IMR-90 (cell line): ENCODE measurements at regions not wholly inside any gene's neighbourhood (a gene's known extent, or its start where the extent isn't known, plus 50 kb on each side); places are given as distances from the start of the nearest gene placed in this dataset.

ENCODE experiments used
- ATAC-seq: fragments of 200-7000 bp; cut with Tn5 transposase; 2 replicates; pipeline ENCODE4 v1.9.1; 2020; ENCODE audit warnings: low read depth, mild to moderate bottlenecking, moderate library complexity
- BruUV-seq: library from RNA; stranded (reverse); fragments of 400-500 nt; replicated peaks from 2 replicates; lab custom pipeline; 2021; lab: Mats Ljungman, UMichigan
- CTCF ChIA-PET: fragments of 300-600 bp; formaldehyde crosslinking; extraction: SDS; loops from one replicate; lab custom pipeline; 2021; ENCODE audit warnings: antibody characterized with exemption; lab: Yijun Ruan, JAX
- POLR2A ChIA-PET: fragments of 300-600 bp; sonication (Branson Sonifier 250); formaldehyde crosslinking; loops from one replicate; lab custom pipeline; 2022; ENCODE audit warnings: antibody characterized with exemption; ENCODE audit not compliant: unreplicated experiment; lab: Charles Lee
- DNase-seq: peaks from one replicate; pipeline ENCODE4 v3.0.0; 2013
- H2AFZ ChIP-seq: replicated peaks from 2 replicates; pipeline ENCODE3; 2013; ENCODE audit warnings: low read length, mild to moderate bottlenecking; ENCODE audit not compliant: poor library complexity
- H2AK5ac ChIP-seq: 2 replicates; pipeline ENCODE4 v1.6.1; 2013; ENCODE audit warnings: low read depth, low read length, inconsistent platforms
- H2AK9ac ChIP-seq: replicated peaks from 2 replicates; pipeline ENCODE3; 2013; ENCODE audit warnings: mild to moderate bottlenecking, low read depth, low read length, moderate library complexity; ENCODE audit not compliant: poor library complexity
- H2BK120ac ChIP-seq: 2 replicates; pipeline ENCODE4 v1.6.1; 2013; ENCODE audit warnings: low read depth, low read length, inconsistent platforms
- H2BK15ac ChIP-seq: 3 replicates; pipeline ENCODE4 v1.6.1; 2013; ENCODE audit warnings: low read depth, low read length, inconsistent platforms
- H2BK20ac ChIP-seq: 2 replicates; pipeline ENCODE4 v1.6.1; 2013; ENCODE audit warnings: low read depth, mild to moderate bottlenecking, inconsistent platforms, low read length, moderate library complexity
- H2BK5ac ChIP-seq: 2 replicates; pipeline ENCODE4 v1.6.1; 2013; ENCODE audit warnings: mild to moderate bottlenecking, low read depth, low read length, inconsistent platforms; ENCODE audit not compliant: poor library complexity, severe bottlenecking
- H3K14ac ChIP-seq: replicated peaks from 2 replicates; pipeline ENCODE4 v1.6.1; 2013; ENCODE audit warnings: low read depth, low read length, inconsistent platforms
- H3K18ac ChIP-seq: 2 replicates; pipeline ENCODE4 v1.6.1; 2013; ENCODE audit warnings: low read depth, low read length, control low read depth
- H3K23ac ChIP-seq: 2 replicates; pipeline ENCODE4 v1.6.1; 2013; ENCODE audit warnings: low read depth, low read length, inconsistent platforms
- H3K27ac ChIP-seq: 2 replicates; pipeline ENCODE4 v1.5.1; 2013; ENCODE audit warnings: mild to moderate bottlenecking, control low read depth, low read length; ENCODE audit not compliant: insufficient read depth
- H3K27me3 ChIP-seq: 2 replicates; pipeline ENCODE4 v1.6.1; 2013; ENCODE audit warnings: low read length; ENCODE audit not compliant: control insufficient read depth, insufficient read depth
- H3K36me3 ChIP-seq: 2 replicates; pipeline ENCODE4 v1.6.1; 2013; ENCODE audit warnings: low read length, mixed read lengths; ENCODE audit not compliant: control insufficient read depth, insufficient read depth
- H3K4ac ChIP-seq: 2 replicates; pipeline ENCODE4 v1.6.1; 2013; ENCODE audit warnings: low read depth, low read length, inconsistent platforms
- H3K4me1 ChIP-seq: 2 replicates; pipeline ENCODE4 v1.6.1; 2013; ENCODE audit warnings: low read length, mixed read lengths; ENCODE audit not compliant: control insufficient read depth, insufficient read depth
- H3K4me2 ChIP-seq: 2 replicates; pipeline ENCODE4 v1.6.1; 2013; ENCODE audit warnings: low read depth, mild to moderate bottlenecking, control low read depth, low read length, moderate library complexity
- H3K4me3 ChIP-seq: 2 replicates; pipeline ENCODE4 v1.5.1; 2013; ENCODE audit warnings: low read depth, mild to moderate bottlenecking, control low read depth, low read length, moderate library complexity; ENCODE audit not compliant: insufficient read depth
- H3K56ac ChIP-seq: 2 replicates; pipeline ENCODE4 v1.6.1; 2013; ENCODE audit warnings: low read length, inconsistent platforms; ENCODE audit not compliant: insufficient read depth; ENCODE audit errors: extremely low read depth
- H3K79me1 ChIP-seq, 2 experiments: 2 replicates each; pipeline ENCODE4 v1.6.1; 2013; ENCODE audit warnings: low read length in 2 of 2, inconsistent platforms in 1 of 2, low read depth in 1 of 2
- H3K9ac ChIP-seq: 2 replicates; pipeline ENCODE4 v1.6.1; 2013; ENCODE audit warnings: low read depth, low read length, control low read depth
- H3K9me1 ChIP-seq: 2 replicates; pipeline ENCODE4 v1.6.1; 2013; ENCODE audit warnings: low read length, inconsistent platforms; ENCODE audit not compliant: insufficient read depth
- H3K9me3 ChIP-seq: 2 replicates; pipeline ENCODE4 v1.6.1; 2013; ENCODE audit warnings: low read length; ENCODE audit not compliant: control insufficient read depth, insufficient read depth
- H4K20me1 ChIP-seq: 2 replicates; pipeline ENCODE4 v1.6.1; 2013; ENCODE audit warnings: low read length, inconsistent platforms; ENCODE audit not compliant: insufficient read depth
- H4K5ac ChIP-seq: 2 replicates; pipeline ENCODE4 v1.6.1; 2013; ENCODE audit warnings: mild to moderate bottlenecking, low read depth, low read length, control low read depth
- H4K8ac ChIP-seq, 2 experiments: 2 replicates each; pipeline ENCODE4 v1.6.1; 2013; ENCODE audit warnings: low read depth in 2 of 2, low read length in 2 of 2, control low read depth in 1 of 2, inconsistent platforms in 1 of 2
- H4K91ac ChIP-seq: 2 replicates; pipeline ENCODE4 v1.6.1; 2013; ENCODE audit warnings: low read depth, low read length, inconsistent platforms; ENCODE audit not compliant: insufficient read depth
- BHLHE40 ChIP-seq: fragments of 150-350 bp; IDR thresholded peaks from 2 replicates; pipeline ENCODE4 v1.6.1; 2016; ENCODE audit warnings: mild to moderate bottlenecking, low read depth, low read length
- CEBPB ChIP-seq: IDR thresholded peaks from 2 replicates; pipeline ENCODE4 v1.6.1; 2012; ENCODE audit warnings: low read depth, low read length, improper control_type of control experiment
- CHD1 ChIP-seq: IDR thresholded peaks from 2 replicates; pipeline ENCODE4 v1.6.1; 2012; ENCODE audit warnings: low read depth, low read length, improper control_type of control experiment
- FOS ChIP-seq: fragments of 150-350 bp; IDR thresholded peaks from 2 replicates; pipeline ENCODE4 v1.6.1; 2016; ENCODE audit warnings: low read depth, low read length
- MAFK ChIP-seq: IDR thresholded peaks from 2 replicates; pipeline ENCODE4 v1.6.1; 2012; ENCODE audit warnings: low read depth, low read length, improper control_type of control experiment
- MAZ ChIP-seq: IDR thresholded peaks from 2 replicates; pipeline ENCODE4 v1.6.1; 2012; ENCODE audit warnings: low read depth, mild to moderate bottlenecking, low read length, improper control_type of control experiment, moderate library complexity, borderline replicate concordance
- MXI1 ChIP-seq: IDR thresholded peaks from 2 replicates; pipeline ENCODE4 v1.6.1; 2012; ENCODE audit warnings: low read depth, mild to moderate bottlenecking, low read length, moderate library complexity, borderline replicate concordance
- NFE2L2 ChIP-seq: fragments of 150-350 bp; IDR thresholded peaks from 2 replicates; pipeline ENCODE4 v1.6.1; 2016; ENCODE audit warnings: low read depth, mild to moderate bottlenecking, low read length
- POLR2A ChIP-seq: IDR thresholded peaks from 2 replicates; pipeline ENCODE4 v1.6.1; 2012; ENCODE audit warnings: mild to moderate bottlenecking, low read depth, low read length
- RAD21 ChIP-seq: IDR thresholded peaks from 2 replicates; pipeline ENCODE4 v1.6.1; 2012; ENCODE audit warnings: low read length, improper control_type of control experiment
- RCOR1 ChIP-seq: IDR thresholded peaks from 2 replicates; pipeline ENCODE4 v1.6.1; 2012; ENCODE audit warnings: mild to moderate bottlenecking, low read length, improper control_type of control experiment; ENCODE audit not compliant: insufficient replicate concordance
- RFX5 ChIP-seq: IDR thresholded peaks from 2 replicates; pipeline ENCODE4 v1.8.0; 2012; ENCODE audit warnings: low read depth, mild to moderate bottlenecking, low read length, moderate library complexity
- WGBS, 2 experiments: methylation state at CpG; one replicate each; pipeline versions ENCODE4 v1.1.5 to v1.1.7; 2013; ENCODE audit warnings: missing lambda C conversion rate in 2 of 2; ENCODE audit not compliant: insufficient read length in 1 of 2; ENCODE audit errors: extremely low coverage in 2 of 2; 5-methylcytosine and 5-hydroxymethylcytosine counted together
- dilution Hi-C: fragments of 300-500 bp; cut with HindIII; formaldehyde crosslinking; loops from one replicate; pipeline ENCODE4 v1.14.3; 2018; ENCODE audit warnings: low sequenced_read_pairs; ENCODE audit not compliant: unreplicated experiment
- in situ Hi-C: fragments of 300-500 bp; cut with MboI; formaldehyde crosslinking; loops from 3 replicates; pipeline ENCODE4 v1.14.3; 2019; ENCODE audit warnings: low sequenced_read_pairs, inconsistent platforms, mixed read lengths
- intact Hi-C: fragments of 100-400 bp; cut with micrococcal nuclease; formaldehyde crosslinking; loops from 2 replicates; pipeline ENCODE4 v1.10.0; 2022
- TF ChIP-seq, protein P1 (sequence below): fragments of 150-350 bp; IDR thresholded peaks from 2 replicates; pipeline ENCODE4 v1.6.1; 2017; ENCODE audit warnings: mild to moderate bottlenecking, antibody characterized with exemption, low read length, low read depth
- TF ChIP-seq, protein P2 (sequence below): fragments of 150-350 bp; IDR thresholded peaks from 2 replicates; pipeline ENCODE4 v1.6.1; 2016; ENCODE audit warnings: low read depth, mild to moderate bottlenecking, low read length, moderate library complexity, borderline replicate concordance
- TF ChIP-seq, protein P3 (sequence below): conservative IDR thresholded peaks from 2 replicates; pipeline ENCODE4 v1.5.1; 2012; ENCODE audit warnings: mild to moderate bottlenecking, low read depth, low read length, improper control_type of control experiment

DNA sequence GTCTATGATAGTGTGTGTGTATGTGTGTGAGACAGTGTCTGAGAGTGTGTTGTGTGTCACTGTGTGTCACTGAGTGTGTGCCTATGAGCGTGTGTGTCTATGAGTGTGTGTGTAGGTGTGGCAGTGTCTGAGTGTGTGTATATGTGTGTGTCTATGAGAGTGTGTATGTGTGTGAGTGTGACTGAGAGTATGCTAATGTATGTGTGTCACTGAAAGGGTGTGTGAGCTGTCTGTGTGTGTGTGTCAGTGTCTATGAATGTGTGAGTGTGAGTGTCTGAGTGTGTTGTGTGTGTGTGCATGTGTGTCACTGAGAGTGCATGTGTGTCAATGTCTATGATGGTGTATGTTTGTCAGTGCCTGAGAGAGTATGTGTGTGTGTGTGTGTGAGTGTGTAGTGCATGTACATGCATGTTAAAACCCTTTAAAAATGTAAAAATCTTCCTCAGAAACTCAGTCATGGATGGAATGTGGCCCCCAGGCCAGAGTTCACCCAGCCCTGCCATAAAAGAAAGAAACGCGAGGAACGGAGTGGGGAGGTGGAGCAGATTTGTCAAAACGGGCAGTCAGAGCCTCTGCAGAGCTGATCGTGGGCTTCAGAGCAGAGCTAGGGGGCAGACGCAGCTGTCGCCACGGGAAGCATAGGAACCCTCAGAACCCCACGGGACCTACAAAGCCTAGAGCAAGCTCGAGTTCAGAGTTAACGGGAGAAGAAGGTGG, 218.8 kb downstream of the CTTN start:
- Histone ChIP-seq H3K27ac (no peak overlapping the region), H3K23ac (no peak overlapping the region), H2AK5ac (no peak overlapping the region), H3K14ac (no peak overlapping the region), H2BK120ac (no peak overlapping the region), H3K9me1 (no peaks in the 10 kb centered on the region; the same call in 1 of the 2 replicates), H2BK5ac (no peak overlapping the region), H2AK9ac (peak overlapping the region; percentile 50), H4K20me1 (no peaks in the 10 kb centered on the region; the same call in 1 of the 2 replicates), H4K91ac (no peak overlapping the region), H3K9ac (no peak overlapping the region), H2BK20ac (no peak overlapping the region), H3K4ac (no peak overlapping the region), H2AFZ (peak overlapping the region; percentile 41), H2BK15ac (no peak overlapping the region), H3K4me2 (no peak overlapping the region), H3K18ac (no peak overlapping the region), H3K27me3 (no peaks in the 10 kb centered on the region), H3K79me1 (no peaks in the 10 kb centered on the region), H3K4me1 (no peaks in the 10 kb centered on the region), H4K5ac (no peak overlapping the region), H3K4me3 (no peak overlapping the region), H3K36me3 (no peaks in the 10 kb centered on the region), H3K9me3 (peaks cover 18% of the 10 kb centered on the region), H4K8ac (no peak overlapping the region), H3K56ac (no peak overlapping the region)
- BruUV-seq, result no TSS peak
- intact Hi-C loops (no loop called here), dilution Hi-C loops (no loop called here), in situ Hi-C loops (no loop called here)
- DNase-seq (no peak), ATAC-seq (peak; percentile 35; the same call in 1 of the 2 replicates)
- ChIA-PET POLR2A (no interaction called here), CTCF (no interaction called here)
- WGBS, 2 experiments, result 19% methylated on average over 7 of the region's 12 CpGs; no CpG with 5 or more reads in 1 of the 2 experiments
- no peak for TF ChIP-seq MXI1
- TF ChIP-seq, protein P1, sequence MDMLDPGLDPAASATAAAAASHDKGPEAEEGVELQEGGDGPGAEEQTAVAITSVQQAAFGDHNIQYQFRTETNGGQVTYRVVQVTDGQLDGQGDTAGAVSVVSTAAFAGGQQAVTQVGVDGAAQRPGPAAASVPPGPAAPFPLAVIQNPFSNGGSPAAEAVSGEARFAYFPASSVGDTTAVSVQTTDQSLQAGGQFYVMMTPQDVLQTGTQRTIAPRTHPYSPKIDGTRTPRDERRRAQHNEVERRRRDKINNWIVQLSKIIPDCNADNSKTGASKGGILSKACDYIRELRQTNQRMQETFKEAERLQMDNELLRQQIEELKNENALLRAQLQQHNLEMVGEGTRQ, result no peak
- TF ChIP-seq MAFK, result no peak
- TF ChIP-seq POLR2A, result no peak
- TF ChIP-seq RFX5, result no peak
- TF ChIP-seq, protein P2, sequence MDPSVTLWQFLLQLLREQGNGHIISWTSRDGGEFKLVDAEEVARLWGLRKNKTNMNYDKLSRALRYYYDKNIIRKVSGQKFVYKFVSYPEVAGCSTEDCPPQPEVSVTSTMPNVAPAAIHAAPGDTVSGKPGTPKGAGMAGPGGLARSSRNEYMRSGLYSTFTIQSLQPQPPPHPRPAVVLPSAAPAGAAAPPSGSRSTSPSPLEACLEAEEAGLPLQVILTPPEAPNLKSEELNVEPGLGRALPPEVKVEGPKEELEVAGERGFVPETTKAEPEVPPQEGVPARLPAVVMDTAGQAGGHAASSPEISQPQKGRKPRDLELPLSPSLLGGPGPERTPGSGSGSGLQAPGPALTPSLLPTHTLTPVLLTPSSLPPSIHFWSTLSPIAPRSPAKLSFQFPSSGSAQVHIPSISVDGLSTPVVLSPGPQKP, result no peak
- TF ChIP-seq RAD21, result no peak
- TF ChIP-seq NFE2L2, result no peak
- TF ChIP-seq MAZ, result no peak
- TF ChIP-seq FOS, result no peak
- TF ChIP-seq, protein P3, sequence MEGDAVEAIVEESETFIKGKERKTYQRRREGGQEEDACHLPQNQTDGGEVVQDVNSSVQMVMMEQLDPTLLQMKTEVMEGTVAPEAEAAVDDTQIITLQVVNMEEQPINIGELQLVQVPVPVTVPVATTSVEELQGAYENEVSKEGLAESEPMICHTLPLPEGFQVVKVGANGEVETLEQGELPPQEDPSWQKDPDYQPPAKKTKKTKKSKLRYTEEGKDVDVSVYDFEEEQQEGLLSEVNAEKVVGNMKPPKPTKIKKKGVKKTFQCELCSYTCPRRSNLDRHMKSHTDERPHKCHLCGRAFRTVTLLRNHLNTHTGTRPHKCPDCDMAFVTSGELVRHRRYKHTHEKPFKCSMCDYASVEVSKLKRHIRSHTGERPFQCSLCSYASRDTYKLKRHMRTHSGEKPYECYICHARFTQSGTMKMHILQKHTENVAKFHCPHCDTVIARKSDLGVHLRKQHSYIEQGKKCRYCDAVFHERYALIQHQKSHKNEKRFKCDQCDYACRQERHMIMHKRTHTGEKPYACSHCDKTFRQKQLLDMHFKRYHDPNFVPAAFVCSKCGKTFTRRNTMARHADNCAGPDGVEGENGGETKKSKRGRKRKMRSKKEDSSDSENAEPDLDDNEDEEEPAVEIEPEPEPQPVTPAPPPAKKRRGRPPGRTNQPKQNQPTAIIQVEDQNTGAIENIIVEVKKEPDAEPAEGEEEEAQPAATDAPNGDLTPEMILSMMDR, result no peak
- no peak for TF ChIP-seq CEBPB
- TF ChIP-seq CHD1, result no peak
- TF ChIP-seq BHLHE40, result no peak
- no peak for TF ChIP-seq RCOR1
